Adrenal gland (tissue), 9 donors: ENCODE measurements at regions not wholly inside any gene's neighbourhood (a gene's known extent, or its start where the extent isn't known, plus 50 kb on each side); places are given as distances from the start of the nearest gene placed in this dataset.
"Not testable (repeated sequence)": the region's sequence is repeated elsewhere in the genome, so short reads cannot be mapped to it uniquely, and the experiment has no call there.

ENCODE experiments used
- DNase-seq, 7 donors: peaks; one replicate each; pipeline ENCODE4 v3.0.0-alpha.2; 2019 to 2020
- H3K27ac ChIP-seq, 5 donors: fragments of 200-600 bp; sonication (generic) in 4 of 5; 1 replicate in 3 of 5; 2 replicates in 2 of 5; pipeline versions ENCODE4 v1.5.1 to v1.8.0; 2016 to 2020; ENCODE audit warnings: mild to moderate bottlenecking in 1 of 5
- H3K27me3 ChIP-seq: fragments of 200-600 bp; 2 replicates; pipeline ENCODE4 v1.8.0; 2021
- H3K36me3 ChIP-seq, 2 donors: fragments of 200-600 bp; replicated peaks in 1 of 2; 1 replicate in 1 of 2; 2 replicates in 1 of 2; pipeline versions ENCODE4 v1.5.1 to v1.8.0; 2018 to 2022
- H3K4me1 ChIP-seq, 2 donors: fragments of 200-600 bp; replicated peaks in 1 of 2; 1 replicate in 1 of 2; 2 replicates in 1 of 2; pipeline versions ENCODE4 v1.5.1 to v1.8.0; 2018 to 2021
- H3K4me3 ChIP-seq, 4 donors: fragments of 200-600 bp; sonication (generic) in 3 of 4; one replicate each; pipeline ENCODE4 v1.5.1; 2016 to 2018
- H3K9me3 ChIP-seq, 3 donors: fragments of 200-600 bp; sonication (generic) in 1 of 3; replicated peaks in 1 of 3; 1 replicate in 2 of 3; 2 replicates in 1 of 3; pipeline versions ENCODE4 v1.5.1 to v1.8.0; 2016 to 2021
- POLR2A ChIP-seq, 2 donors: fragments of 450-650 bp; IDR thresholded peaks; one replicate each; pipeline ENCODE4 v1.6.1; 2017; ENCODE audit warnings: antibody characterized with exemption in 2 of 2, mild to moderate bottlenecking in 2 of 2, moderate library complexity in 1 of 2
- WGBS, 4 donors: extraction: QIAGEN DNeasy Blood & Tissue Kit in 2 of 4; methylation state at CpG; one replicate each; pipeline versions ENCODE4 v1.1.5 to v1.1.7; 2013 to 2017; 5-methylcytosine and 5-hydroxymethylcytosine counted together
- intact Hi-C, 2 donors: fragments of 100-400 bp; cut with DNase I; formaldehyde crosslinking; loops; one replicate each; pipeline versions ENCODE4 v1.14.1 to v1.15.0; 2022 to 2023
- TF ChIP-seq, protein P1 (sequence below), 6 experiments: fragments of 450-650 bp in 4 of 6; fragments of 200-600 bp in 2 of 6; sonication (generic) in 1 of 6; IDR thresholded peaks; 1 replicate in 5 of 6; 2 replicates in 1 of 6; pipeline versions ENCODE4 v1.5.1 to v1.8.0; 2016 to 2021; ENCODE audit warnings: antibody characterized with exemption in 6 of 6, mild to moderate bottlenecking in 2 of 6, moderate library complexity in 1 of 6
- donor health status: healthy with polysubstance abuse.
- donor health status: Bipolar disorder and iron deficiency.
- donor health status: DM: yes; HTN: yes; CAD: no.
- donor health status: DM: no; HTN: no; CAD: no.
- donor health status: DM: no; HTN: no; CAD: no.

DNA sequence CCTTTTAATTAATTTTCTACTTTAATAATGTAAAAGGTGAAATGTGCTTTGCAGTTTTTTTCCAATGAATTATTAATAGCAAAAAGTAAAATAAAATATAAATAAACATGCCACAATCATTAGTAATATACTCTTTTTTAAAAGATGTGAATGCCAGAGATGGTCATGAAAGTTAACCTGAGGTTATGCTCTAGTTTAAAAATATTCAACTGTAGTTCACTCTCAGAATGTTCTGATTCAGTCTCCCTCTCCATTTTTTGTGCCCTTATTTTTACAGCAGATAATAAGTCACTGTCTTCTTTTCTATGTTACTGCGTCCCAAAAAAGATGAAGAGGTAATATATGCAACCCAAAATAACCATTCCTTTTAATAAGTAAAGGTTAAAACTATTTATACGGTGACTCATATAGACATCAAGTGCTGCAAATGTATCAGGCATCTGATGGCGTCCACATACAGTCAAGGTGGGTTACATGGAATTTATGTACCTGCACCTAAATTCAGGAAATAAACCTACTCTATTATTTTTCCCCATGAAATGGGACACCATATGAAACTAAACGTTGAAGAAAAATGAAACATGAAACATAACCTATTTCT is 153.6 kb upstream of the ZNF804A start:
- intact Hi-C loops: no loop called here
- Histone ChIP-seq H3K4me1 (no peaks in the 10 kb centered on the region), H3K4me3 (no peak overlapping the region), H3K27me3 (no peaks in the 10 kb centered on the region), H3K27ac (no peak overlapping the region), H3K36me3 (no peaks in the 10 kb centered on the region), H3K9me3 (no peaks in the 10 kb centered on the region)
- DNase-seq: no peak
- WGBS, 4 donors: 67 to 72% (median 69%) methylated on average over 4 of the region's 4 CpGs
- TF ChIP-seq, protein P1, sequence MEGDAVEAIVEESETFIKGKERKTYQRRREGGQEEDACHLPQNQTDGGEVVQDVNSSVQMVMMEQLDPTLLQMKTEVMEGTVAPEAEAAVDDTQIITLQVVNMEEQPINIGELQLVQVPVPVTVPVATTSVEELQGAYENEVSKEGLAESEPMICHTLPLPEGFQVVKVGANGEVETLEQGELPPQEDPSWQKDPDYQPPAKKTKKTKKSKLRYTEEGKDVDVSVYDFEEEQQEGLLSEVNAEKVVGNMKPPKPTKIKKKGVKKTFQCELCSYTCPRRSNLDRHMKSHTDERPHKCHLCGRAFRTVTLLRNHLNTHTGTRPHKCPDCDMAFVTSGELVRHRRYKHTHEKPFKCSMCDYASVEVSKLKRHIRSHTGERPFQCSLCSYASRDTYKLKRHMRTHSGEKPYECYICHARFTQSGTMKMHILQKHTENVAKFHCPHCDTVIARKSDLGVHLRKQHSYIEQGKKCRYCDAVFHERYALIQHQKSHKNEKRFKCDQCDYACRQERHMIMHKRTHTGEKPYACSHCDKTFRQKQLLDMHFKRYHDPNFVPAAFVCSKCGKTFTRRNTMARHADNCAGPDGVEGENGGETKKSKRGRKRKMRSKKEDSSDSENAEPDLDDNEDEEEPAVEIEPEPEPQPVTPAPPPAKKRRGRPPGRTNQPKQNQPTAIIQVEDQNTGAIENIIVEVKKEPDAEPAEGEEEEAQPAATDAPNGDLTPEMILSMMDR (IDR thresholded peaks at IDR 0.05): no peak
- no peak for TF ChIP-seq POLR2A (IDR thresholded peaks at IDR 0.05)

DNA sequence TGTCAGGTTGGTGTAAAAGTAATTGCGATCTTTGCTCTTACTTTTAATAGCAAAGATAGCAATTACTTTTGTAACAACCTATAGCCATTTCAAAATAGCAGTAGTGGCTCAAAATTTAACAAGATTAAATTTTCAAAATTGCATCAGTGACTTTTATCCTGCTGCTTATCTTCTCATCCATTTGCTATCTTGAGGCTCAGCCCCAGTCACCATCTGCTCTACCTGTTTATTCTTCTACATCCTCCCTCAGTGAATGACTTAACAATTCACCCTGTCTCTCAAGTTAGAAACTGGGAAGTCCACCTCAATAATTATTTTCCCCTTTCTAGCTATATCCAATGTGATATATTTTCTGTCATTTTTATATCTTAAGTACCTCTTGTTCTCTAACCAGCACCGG is 148.6 kb upstream of the ZNF804A start:
- intact Hi-C loops: no loop called here
- Histone ChIP-seq H3K36me3 (no peaks in the 10 kb centered on the region), H3K27me3 (no peaks in the 10 kb centered on the region), H3K4me3 (no peak overlapping the region), H3K9me3 (no peaks in the 10 kb centered on the region), H3K4me1 (no peaks in the 10 kb centered on the region), H3K27ac (no peak overlapping the region)
- 80 to 92% (median 86%) methylated on average over 2 of the region's 2 CpGs for WGBS, 4 donors
- TF ChIP-seq, protein P1 (IDR thresholded peaks at IDR 0.05): no peak
- no peak for TF ChIP-seq POLR2A (IDR thresholded peaks at IDR 0.05)
- no peak for DNase-seq

DNA sequence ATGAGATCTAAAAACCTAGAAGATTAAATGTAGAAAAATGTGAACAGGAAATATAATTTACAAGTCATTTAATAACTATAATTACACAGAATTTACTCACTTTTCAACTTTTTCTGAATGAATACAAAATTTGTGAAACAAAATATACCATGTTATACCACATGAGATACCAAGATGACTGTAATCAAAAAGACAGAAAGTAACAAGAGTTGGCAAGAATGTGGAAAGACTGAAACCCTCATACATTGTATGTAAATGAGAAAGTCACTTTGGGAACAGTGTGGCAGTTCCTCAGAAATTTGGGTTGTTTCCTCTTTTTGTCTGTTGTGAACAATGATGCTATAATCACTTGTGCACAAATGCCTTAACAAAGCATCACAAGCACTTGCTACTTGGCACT is 145.4 kb upstream of the ZNF804A start:
- no peak for DNase-seq
- Histone ChIP-seq H3K4me1 (no peaks in the 10 kb centered on the region), H3K27me3 (no peaks in the 10 kb centered on the region), H3K4me3 (no peak overlapping the region), H3K36me3 (no peaks in the 10 kb centered on the region), H3K27ac (no peak overlapping the region), H3K9me3 (no peaks in the 10 kb centered on the region)
- no peak for TF ChIP-seq POLR2A (IDR thresholded peaks at IDR 0.05)
- TF ChIP-seq, protein P1 (IDR thresholded peaks at IDR 0.05): no peak
- intact Hi-C loops: no loop called here

DNA sequence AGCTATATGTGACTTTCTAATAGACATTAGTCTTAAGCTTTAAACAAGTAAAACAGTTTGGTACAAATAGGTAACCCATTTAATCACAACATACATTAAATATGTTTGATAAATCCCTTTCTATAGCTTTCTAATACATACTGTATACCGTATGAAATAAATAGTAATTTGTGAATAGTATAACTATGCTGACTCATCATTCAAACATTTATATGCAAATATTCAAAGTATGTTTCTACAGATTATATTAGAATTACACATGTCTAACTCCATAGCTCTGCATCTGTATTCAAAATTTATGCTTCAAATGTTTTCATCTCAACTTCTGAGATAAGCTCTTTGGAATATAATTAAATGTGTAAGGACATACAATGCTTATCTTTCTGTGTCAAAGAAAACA is 142.7 kb upstream of the ZNF804A start:
- no peak for DNase-seq
- no peaks in the 10 kb centered on the region for H3K27me3 ChIP-seq
- TF ChIP-seq, protein P1 (IDR thresholded peaks at IDR 0.05): no peak
- TF ChIP-seq POLR2A (IDR thresholded peaks at IDR 0.05): no peak
- H3K36me3 ChIP-seq: no peaks in the 10 kb centered on the region
- no peaks in the 10 kb centered on the region for H3K9me3 ChIP-seq
- H3K27ac ChIP-seq: no peak overlapping the region
- H3K4me1 ChIP-seq: no peaks in the 10 kb centered on the region
- intact Hi-C loops: no loop called here
- WGBS, 4 donors: 70 to 77% (median 70%) methylated on average over 1 of the region's 1 CpG
- H3K4me3 ChIP-seq: no peak overlapping the region

DNA sequence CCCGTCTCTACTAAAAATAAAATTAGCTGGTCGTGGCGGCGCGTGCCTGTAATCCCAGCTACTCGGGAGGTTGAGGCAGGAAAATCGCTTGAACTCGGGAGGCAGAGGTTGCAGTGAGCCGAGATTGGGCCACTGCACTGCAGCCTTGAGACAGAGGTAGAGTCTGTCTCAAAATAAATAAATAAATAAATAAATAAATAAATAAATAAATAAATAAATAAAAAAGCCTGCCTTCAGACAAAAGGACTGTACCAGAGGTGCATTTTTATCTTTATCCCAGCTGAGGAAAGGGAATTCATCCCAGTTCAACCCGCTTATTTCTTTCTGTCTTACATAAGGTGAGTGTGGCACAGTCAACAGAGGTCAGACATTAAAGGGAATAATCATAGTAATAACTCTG is 141.6 kb upstream of the ZNF804A start:
- DNase-seq, H3K9me3 ChIP-seq, H3K27me3 ChIP-seq, H3K27ac ChIP-seq, H3K4me1 ChIP-seq, intact Hi-C loops, H3K36me3 ChIP-seq, H3K4me3 ChIP-seq: not testable (repeated sequence)
- WGBS, 4 donors: 86 to 94% (median 91%) methylated on average over 10 of the region's 10 CpGs
